ENCODE measurements at regions not wholly inside any gene's neighbourhood (a gene's known extent, or its start where the extent isn't known, plus 50 kb on each side); places are given as distances from the start of the nearest gene placed in this dataset.

DNA sequence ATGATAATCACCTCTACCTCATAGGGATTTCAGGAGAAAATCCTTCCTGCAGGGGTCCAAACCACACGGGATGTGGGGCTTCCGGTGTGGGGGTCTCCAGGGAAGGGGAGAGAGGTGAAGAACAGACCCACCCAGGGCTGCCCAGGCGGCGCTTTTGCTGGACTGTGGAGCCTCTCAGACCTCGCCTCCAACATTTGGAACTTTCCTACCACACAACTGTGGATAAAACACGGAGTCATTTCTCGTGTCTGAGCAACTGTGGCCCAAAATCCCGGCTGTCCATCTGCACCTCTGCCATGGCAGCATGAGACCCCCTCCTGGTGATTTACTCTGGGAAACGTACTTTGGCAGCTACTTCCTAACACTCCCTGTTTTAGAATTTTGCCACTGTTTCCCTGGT lies 307.8 kb upstream of the IRX4 start:
- Histone ChIP-seq H3K4me2 (no peak overlapping the region), H3K4me1 (no peaks in the 10 kb centered on the region), H3K79me2 (ENCODE audit: low read depth) (no peaks in the 10 kb centered on the region), H3F3A (ENCODE audit: low read depth) (no peaks in the 10 kb centered on the region), H3K4me3 (no peak overlapping the region), H3K27ac (no peak overlapping the region), H2AFZ (replicated peaks) (no peak overlapping the region), H3K27me3 (no peaks in the 10 kb centered on the region), H4K20me1 (ENCODE audit: low read depth) (no peaks in the 10 kb centered on the region), H3K9ac (no peak overlapping the region), H3K9me3 (ENCODE audit: low read depth) (no peaks in the 10 kb centered on the region), H3K36me3 (no peaks in the 10 kb centered on the region)
- Mint-ChIP-seq H3K27ac (no peak overlapping the region), H3K36me3 (peaks cover 2% of the 10 kb centered on the region), H3K4me3 (no peak overlapping the region), H3K4me1 (peaks cover 20% of the 10 kb centered on the region), H3K27me3 (ENCODE audit: insufficient read depth, low read depth) (peaks cover 11% of the 10 kb centered on the region), H3K9me3 (peaks cover 13% of the 10 kb centered on the region)
- TF ChIP-seq EZH2phosphoT487 (IDR thresholded peaks at IDR 0.05) (no peak), EZH2 (IDR thresholded peaks at IDR 0.05) (no peak)
- TF ChIP-seq, protein P1, sequence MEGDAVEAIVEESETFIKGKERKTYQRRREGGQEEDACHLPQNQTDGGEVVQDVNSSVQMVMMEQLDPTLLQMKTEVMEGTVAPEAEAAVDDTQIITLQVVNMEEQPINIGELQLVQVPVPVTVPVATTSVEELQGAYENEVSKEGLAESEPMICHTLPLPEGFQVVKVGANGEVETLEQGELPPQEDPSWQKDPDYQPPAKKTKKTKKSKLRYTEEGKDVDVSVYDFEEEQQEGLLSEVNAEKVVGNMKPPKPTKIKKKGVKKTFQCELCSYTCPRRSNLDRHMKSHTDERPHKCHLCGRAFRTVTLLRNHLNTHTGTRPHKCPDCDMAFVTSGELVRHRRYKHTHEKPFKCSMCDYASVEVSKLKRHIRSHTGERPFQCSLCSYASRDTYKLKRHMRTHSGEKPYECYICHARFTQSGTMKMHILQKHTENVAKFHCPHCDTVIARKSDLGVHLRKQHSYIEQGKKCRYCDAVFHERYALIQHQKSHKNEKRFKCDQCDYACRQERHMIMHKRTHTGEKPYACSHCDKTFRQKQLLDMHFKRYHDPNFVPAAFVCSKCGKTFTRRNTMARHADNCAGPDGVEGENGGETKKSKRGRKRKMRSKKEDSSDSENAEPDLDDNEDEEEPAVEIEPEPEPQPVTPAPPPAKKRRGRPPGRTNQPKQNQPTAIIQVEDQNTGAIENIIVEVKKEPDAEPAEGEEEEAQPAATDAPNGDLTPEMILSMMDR (IDR thresholded peaks at IDR 0.05), result no peak
- DNase-seq (ENCODE audit: low spot score), result no peak

DNA sequence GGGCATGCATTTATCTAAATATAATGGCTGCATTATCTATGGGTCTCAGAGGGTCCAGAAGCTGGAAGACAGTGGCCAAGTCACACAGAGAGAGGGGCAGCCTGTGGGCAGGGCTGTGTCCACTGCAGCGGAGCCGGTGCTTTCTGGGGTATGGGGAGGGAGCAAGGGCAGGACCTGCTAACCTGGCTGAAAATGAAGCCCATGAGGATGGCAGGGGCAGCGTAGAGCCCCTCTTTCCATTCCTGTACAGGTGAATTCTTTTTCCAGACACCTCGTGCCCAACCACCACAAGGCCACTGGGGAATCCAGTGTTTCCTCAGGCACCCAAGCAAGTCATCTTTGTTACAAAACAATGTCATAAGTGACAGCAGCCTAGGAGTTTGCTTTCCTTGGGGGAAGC lies 305.9 kb upstream of the IRX4 start:
- H3K9me3 Mint-ChIP-seq, result peaks cover 2% of the 10 kb centered on the region
- Histone ChIP-seq H3K79me2 (ENCODE audit: low read depth) (no peaks in the 10 kb centered on the region), H3K36me3 (no peaks in the 10 kb centered on the region), H2AFZ (replicated peaks) (no peak overlapping the region), H3K9me3 (ENCODE audit: low read depth) (no peaks in the 10 kb centered on the region), H3K4me3 (no peak overlapping the region), H4K20me1 (ENCODE audit: low read depth) (no peaks in the 10 kb centered on the region), H3F3A (ENCODE audit: low read depth) (no peaks in the 10 kb centered on the region), H3K27me3 (no peaks in the 10 kb centered on the region), H3K4me1 (no peaks in the 10 kb centered on the region), H3K27ac (no peak overlapping the region), H3K4me2 (no peak overlapping the region), H3K9ac (no peak overlapping the region)
- TF ChIP-seq, protein P1 (IDR thresholded peaks at IDR 0.05), result no peak
- no peak for DNase-seq (ENCODE audit: low spot score)
- peaks cover 2% of the 10 kb centered on the region for H3K27me3 Mint-ChIP-seq (ENCODE audit: insufficient read depth, low read depth)
- peaks cover 23% of the 10 kb centered on the region for H3K4me1 Mint-ChIP-seq
- H3K4me3 Mint-ChIP-seq, result no peak overlapping the region
- H3K27ac Mint-ChIP-seq, result no peak overlapping the region
- no peaks in the 10 kb centered on the region for H3K36me3 Mint-ChIP-seq

DNA sequence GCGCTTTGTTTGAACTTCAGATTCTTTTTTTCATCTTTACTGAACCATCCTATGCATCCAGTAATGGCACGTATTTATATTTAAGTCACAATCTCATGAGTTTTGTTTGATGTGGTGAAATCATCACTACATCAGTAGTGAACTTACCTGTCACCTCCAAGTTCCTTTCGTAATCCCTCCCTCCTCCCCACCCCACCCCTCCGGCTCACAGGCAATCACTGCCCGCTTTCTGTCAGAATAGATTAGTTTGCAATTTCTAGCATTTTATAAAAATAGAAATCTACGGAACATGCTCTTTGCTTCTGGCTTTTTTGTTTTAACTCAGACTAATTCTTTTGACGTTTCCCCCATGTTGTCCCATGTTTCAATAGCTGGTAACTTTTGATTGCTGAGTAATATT lies 305.4 kb upstream of the IRX4 start:
- no peak overlapping the region for H3K4me3 ChIP-seq
- no peak for DNase-seq (ENCODE audit: low spot score)
- TF ChIP-seq EZH2phosphoT487 (IDR thresholded peaks at IDR 0.05) (no peak), EZH2 (IDR thresholded peaks at IDR 0.05) (no peak)
- TF ChIP-seq, protein P1 (IDR thresholded peaks at IDR 0.05), result no peak
- no peak overlapping the region for H3K27ac ChIP-seq
- no peaks in the 10 kb centered on the region for H3K9me3 ChIP-seq (ENCODE audit: low read depth)
- Mint-ChIP-seq H3K9me3 (peaks cover 2% of the 10 kb centered on the region), H3K27ac (no peak overlapping the region), H3K4me1 (peaks cover 21% of the 10 kb centered on the region), H3K4me3 (no peak overlapping the region), H3K36me3 (no peaks in the 10 kb centered on the region), H3K27me3 (ENCODE audit: insufficient read depth, low read depth) (peaks cover 2% of the 10 kb centered on the region)
- no peaks in the 10 kb centered on the region for H3F3A ChIP-seq (ENCODE audit: low read depth)
- no peaks in the 10 kb centered on the region for H3K27me3 ChIP-seq
- no peak overlapping the region for H3K9ac ChIP-seq
- H3K36me3 ChIP-seq, result no peaks in the 10 kb centered on the region
- no peaks in the 10 kb centered on the region for H3K4me1 ChIP-seq
- no peaks in the 10 kb centered on the region for H3K79me2 ChIP-seq (ENCODE audit: low read depth)
- H4K20me1 ChIP-seq (ENCODE audit: low read depth), result no peaks in the 10 kb centered on the region
- no peak overlapping the region for H2AFZ ChIP-seq (replicated peaks)
- no peak overlapping the region for H3K4me2 ChIP-seq

DNA sequence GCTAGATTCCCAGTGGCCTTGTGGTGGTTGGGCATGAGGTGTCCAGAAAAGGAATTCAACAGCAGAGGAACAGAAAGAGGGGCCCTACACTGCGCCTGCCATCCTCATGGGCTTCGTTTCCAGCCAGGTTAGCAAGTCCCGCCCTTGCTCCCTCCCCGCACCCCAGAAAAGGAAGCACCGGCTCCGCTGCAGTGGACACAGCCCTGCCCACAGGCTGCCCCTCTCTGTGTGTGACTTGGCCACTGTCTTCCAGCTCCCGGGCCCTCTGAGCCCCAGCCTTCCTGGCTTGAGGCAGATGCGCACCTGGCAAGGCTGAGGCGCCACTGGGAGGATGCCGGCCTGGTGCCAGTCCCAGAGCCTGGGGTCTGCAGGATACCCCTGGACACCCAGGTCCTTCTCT lies 305.0 kb upstream of the IRX4 start:
- Mint-ChIP-seq H3K36me3 (no peaks in the 10 kb centered on the region), H3K27me3 (ENCODE audit: insufficient read depth, low read depth) (no peaks in the 10 kb centered on the region), H3K9me3 (peaks cover 2% of the 10 kb centered on the region), H3K4me3 (no peak overlapping the region), H3K4me1 (peaks cover 20% of the 10 kb centered on the region), H3K27ac (no peak overlapping the region)
- Histone ChIP-seq H3K27me3 (no peaks in the 10 kb centered on the region), H3F3A (ENCODE audit: low read depth) (no peaks in the 10 kb centered on the region), H4K20me1 (ENCODE audit: low read depth) (no peaks in the 10 kb centered on the region), H3K36me3 (no peaks in the 10 kb centered on the region), H3K4me3 (no peak overlapping the region), H3K4me2 (no peak overlapping the region), H3K79me2 (ENCODE audit: low read depth) (no peaks in the 10 kb centered on the region), H3K9ac (no peak overlapping the region), H3K27ac (no peak overlapping the region), H3K9me3 (ENCODE audit: low read depth) (no peaks in the 10 kb centered on the region), H3K4me1 (no peaks in the 10 kb centered on the region), H2AFZ (replicated peaks) (no peak overlapping the region)
- no peak for DNase-seq (ENCODE audit: low spot score)
- TF ChIP-seq EZH2phosphoT487 (IDR thresholded peaks at IDR 0.05), result no peak

Data from neural progenitor cell (in vitro differentiated cells).